Left lung (tissue), 4 donors: ENCODE measurements at regions not wholly inside any gene's neighbourhood (a gene's known extent, or its start where the extent isn't known, plus 50 kb on each side); places are given as distances from the start of the nearest gene placed in this dataset.
"Not testable (repeated sequence)": the region's sequence is repeated elsewhere in the genome, so short reads cannot be mapped to it uniquely, and the experiment has no call there.

Source experiments
- ATAC-seq: fragments of 200-7000 bp; cut with Tn5 transposase; one replicate; pipeline ENCODE4 v1.9.1; 2020; ENCODE audit warnings: moderate library complexity
- DNase-seq, 4 donors: peaks; one replicate each; pipeline ENCODE4 v3.0.0-alpha.2; 2013 to 2020
- H3K27ac ChIP-seq, 2 donors: fragments of 200-600 bp; sonication (generic) in 1 of 2; one replicate each; pipeline versions ENCODE4 v1.5.0 to v1.8.0; 2020 to 2021
- H3K27me3 ChIP-seq, 2 donors: fragments of 200-600 bp; sonication (generic) in 1 of 2; one replicate each; pipeline versions ENCODE4 v1.5.0 to v1.8.0; 2020 to 2021
- H3K36me3 ChIP-seq, 2 donors: fragments of 200-600 bp; sonication (generic) in 1 of 2; one replicate each; pipeline versions ENCODE4 v1.5.0 to v1.8.0; 2020 to 2021
- H3K4me1 ChIP-seq, 2 donors: fragments of 200-600 bp; one replicate each; pipeline ENCODE4 v1.8.0; 2021
- H3K4me3 ChIP-seq, 2 donors: fragments of 200-600 bp; sonication (generic) in 1 of 2; one replicate each; pipeline versions ENCODE4 v1.5.0 to v1.8.0; 2020 to 2021; ENCODE audit warnings: mild to moderate bottlenecking in 1 of 2
- H3K9me3 ChIP-seq, 2 donors: fragments of 200-600 bp; sonication (generic) in 1 of 2; one replicate each; pipeline versions ENCODE4 v1.5.0 to v1.8.0; 2020 to 2021
- intact Hi-C, 2 donors: fragments of 100-400 bp; cut with DNase I; formaldehyde crosslinking; loops; one replicate each; pipeline versions ENCODE4 v1.11.2 to v1.14.2; 2022
- TF ChIP-seq, protein P1 (sequence below), 2 donors: fragments of 200-600 bp; sonication (generic) in 1 of 2; IDR thresholded peaks; one replicate each; pipeline versions ENCODE4 v1.5.0 to v1.8.0; 2021; ENCODE audit warnings: antibody characterized with exemption in 2 of 2
- donor health status: DM: no; HTN: yes; CAD: no.
- donor health status: DM: no; HTN: no; CAD: no.

DNA sequence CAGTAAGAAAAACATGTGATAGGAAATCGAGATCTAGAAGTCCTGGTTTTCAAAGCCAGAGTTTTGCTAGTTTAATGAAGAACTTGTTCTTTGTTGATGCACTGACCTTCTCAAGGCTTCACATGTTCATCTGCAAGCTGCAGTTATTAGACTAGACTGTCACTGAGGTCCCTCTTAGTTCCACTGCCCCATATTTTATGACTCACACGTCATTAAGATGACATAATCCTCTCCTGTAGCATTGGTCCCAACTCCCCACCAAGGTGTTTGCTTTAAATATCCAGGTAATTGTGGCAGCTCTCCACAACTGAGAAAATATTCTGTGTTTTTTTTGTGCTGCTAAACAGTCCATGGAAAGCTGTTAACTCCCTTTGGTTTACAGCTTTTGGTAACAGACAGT lies 149.7 kb downstream of the MREG start:
- no peaks in the 10 kb centered on the region for H3K36me3 ChIP-seq
- TF ChIP-seq, protein P1, sequence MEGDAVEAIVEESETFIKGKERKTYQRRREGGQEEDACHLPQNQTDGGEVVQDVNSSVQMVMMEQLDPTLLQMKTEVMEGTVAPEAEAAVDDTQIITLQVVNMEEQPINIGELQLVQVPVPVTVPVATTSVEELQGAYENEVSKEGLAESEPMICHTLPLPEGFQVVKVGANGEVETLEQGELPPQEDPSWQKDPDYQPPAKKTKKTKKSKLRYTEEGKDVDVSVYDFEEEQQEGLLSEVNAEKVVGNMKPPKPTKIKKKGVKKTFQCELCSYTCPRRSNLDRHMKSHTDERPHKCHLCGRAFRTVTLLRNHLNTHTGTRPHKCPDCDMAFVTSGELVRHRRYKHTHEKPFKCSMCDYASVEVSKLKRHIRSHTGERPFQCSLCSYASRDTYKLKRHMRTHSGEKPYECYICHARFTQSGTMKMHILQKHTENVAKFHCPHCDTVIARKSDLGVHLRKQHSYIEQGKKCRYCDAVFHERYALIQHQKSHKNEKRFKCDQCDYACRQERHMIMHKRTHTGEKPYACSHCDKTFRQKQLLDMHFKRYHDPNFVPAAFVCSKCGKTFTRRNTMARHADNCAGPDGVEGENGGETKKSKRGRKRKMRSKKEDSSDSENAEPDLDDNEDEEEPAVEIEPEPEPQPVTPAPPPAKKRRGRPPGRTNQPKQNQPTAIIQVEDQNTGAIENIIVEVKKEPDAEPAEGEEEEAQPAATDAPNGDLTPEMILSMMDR (IDR thresholded peaks at IDR 0.05), result no peak
- no peaks in the 10 kb centered on the region for H3K27me3 ChIP-seq
- DNase-seq (no peak), ATAC-seq (no peak)
- intact Hi-C loops, result no loop called here
- no peaks in the 10 kb centered on the region for H3K9me3 ChIP-seq
- H3K27ac ChIP-seq, result no peak overlapping the region
- peaks cover 0 to 3% of the 10 kb centered on the region in 2 donors for H3K4me1 ChIP-seq
- H3K4me3 ChIP-seq, result no peak overlapping the region

DNA sequence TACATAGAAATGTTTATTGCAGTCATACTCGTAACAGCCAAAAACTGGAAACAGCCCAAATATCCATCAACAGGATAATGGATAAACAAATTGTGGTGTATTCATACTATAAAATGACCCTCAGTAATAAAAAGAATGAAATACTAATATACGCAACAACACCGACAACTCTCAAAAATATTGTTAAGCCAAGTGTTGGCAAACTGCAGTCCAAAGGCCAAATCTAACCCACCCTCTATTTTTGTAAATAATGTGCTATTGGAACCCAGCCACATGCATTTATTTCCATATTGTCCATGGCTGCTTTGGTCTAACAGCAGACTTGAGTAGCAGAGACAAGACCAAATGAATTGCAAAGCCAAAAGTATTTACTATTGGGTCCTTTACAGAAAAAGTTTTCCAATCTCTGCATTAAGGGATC lies 151.0 kb downstream of the MREG start:
- intact Hi-C loops, result no loop called here

DNA sequence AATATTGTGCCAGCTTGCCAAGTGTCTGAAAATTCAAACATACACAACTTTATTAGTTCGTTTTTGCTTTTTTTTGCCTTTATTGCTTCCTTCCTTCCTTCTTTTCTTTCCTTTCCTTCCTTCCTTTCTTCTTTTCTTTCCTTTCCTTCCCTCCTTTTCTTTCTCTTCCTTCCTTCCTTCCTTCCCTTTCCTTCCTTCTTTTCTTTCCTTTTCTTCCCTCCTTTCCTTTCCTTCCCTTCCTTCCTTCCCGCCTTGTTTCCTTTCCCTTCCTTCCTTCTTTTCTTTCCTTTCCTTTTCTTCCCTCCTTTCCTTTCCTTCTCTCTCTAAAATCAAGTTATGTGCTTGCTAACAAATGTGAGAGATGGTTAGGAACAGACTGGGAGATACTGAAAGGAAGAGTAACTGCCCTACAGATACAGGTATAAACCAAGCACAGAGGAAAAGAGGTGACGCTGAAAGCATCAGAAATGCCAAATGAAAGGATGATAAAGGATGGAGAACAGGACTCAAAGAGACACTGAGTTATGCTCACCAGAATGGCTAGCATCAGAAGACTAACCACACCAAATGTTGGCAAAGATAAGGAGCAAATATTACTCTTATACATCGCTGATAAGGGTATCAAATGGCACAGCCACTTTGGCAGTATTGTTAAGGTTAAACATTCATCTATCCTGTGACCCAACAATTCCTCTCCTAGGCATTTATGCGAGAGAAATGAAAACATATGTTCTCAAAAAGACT lies 151.6 kb downstream of the MREG start:
- H3K27ac ChIP-seq, result no peak overlapping the region
- no peak for ATAC-seq

More for the DNA sequence above, 151.0 kb downstream of the MREG start:
- H3K27ac ChIP-seq, result no peak overlapping the region
- ATAC-seq (no peak), DNase-seq (peak in 2 of 4 donors; percentile 88 to 89)
- peaks cover 0 to 3% of the 10 kb centered on the region in 2 donors for H3K4me1 ChIP-seq
- no peaks in the 10 kb centered on the region for H3K36me3 ChIP-seq
- H3K4me3 ChIP-seq, result no peak overlapping the region
- H3K27me3 ChIP-seq, result no peaks in the 10 kb centered on the region
- TF ChIP-seq, protein P1 (IDR thresholded peaks at IDR 0.05), result no peak
- no peaks in the 10 kb centered on the region for H3K9me3 ChIP-seq

DNA sequence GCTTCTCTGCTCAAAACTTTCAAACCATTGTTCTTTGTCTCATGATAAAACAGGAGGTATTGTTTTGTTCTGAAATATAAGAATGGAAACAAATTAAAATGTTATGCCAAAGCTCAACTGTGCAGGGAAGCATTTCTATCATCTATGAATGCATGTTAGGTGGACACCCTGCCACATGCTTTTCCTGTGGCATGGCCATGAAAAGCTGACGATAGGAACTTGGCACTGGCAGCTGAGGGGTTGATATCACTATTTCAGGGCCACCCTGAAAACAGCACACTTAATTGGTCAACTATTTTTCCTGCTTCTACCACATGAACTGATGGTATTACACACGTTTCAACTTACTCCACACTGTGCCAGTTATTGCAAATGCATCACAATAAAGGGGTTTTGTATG lies 157.3 kb downstream of the MREG start:
- no peaks in the 10 kb centered on the region for H3K36me3 ChIP-seq
- TF ChIP-seq, protein P1 (IDR thresholded peaks at IDR 0.05), result no peak
- H3K27me3 ChIP-seq, result no peaks in the 10 kb centered on the region
- H3K4me3 ChIP-seq, result no peak overlapping the region
- peaks cover 0 to 9% of the 10 kb centered on the region in 2 donors for H3K9me3 ChIP-seq
- intact Hi-C loops, result no loop called here
- H3K27ac ChIP-seq, result no peak overlapping the region
- H3K4me1 ChIP-seq, result peaks cover 0 to 2% of the 10 kb centered on the region in 2 donors
- DNase-seq, result no peak
- ATAC-seq, result no peak

More for the DNA sequence above, 151.6 kb downstream of the MREG start:
- DNase-seq, result no peak
- Histone ChIP-seq H3K36me3 (no peaks in the 10 kb centered on the region), H3K9me3 (no peaks in the 10 kb centered on the region), H3K4me3 (no peak overlapping the region), H3K27me3 (no peaks in the 10 kb centered on the region), H3K4me1 (peaks cover 0 to 3% of the 10 kb centered on the region in 2 donors)
- TF ChIP-seq, protein P1 (IDR thresholded peaks at IDR 0.05), result no peak
- intact Hi-C loops, result no loop called here

DNA sequence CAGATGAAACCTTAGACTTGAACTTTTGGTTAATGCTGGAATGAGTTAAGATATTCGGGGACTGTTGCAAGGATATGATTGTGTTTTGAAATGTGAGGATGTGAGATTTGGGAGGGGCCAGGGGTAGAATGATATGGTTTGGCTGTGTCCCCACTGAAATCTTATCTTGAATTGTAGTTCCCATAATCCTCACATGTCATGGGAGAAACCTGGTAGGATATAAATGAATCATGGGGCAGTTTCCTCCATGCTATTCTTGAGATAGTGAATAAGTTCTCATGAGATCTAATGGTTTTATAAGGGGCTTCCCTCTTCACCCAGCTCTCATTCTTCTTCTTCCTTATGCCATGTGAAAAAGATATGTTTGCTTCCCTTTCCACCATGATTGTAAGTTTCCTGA lies 158.0 kb downstream of the MREG start:
- ATAC-seq, H3K27ac ChIP-seq, H3K4me3 ChIP-seq, H3K9me3 ChIP-seq, H3K27me3 ChIP-seq, DNase-seq, H3K4me1 ChIP-seq, intact Hi-C loops, H3K36me3 ChIP-seq: not testable (repeated sequence)

DNA sequence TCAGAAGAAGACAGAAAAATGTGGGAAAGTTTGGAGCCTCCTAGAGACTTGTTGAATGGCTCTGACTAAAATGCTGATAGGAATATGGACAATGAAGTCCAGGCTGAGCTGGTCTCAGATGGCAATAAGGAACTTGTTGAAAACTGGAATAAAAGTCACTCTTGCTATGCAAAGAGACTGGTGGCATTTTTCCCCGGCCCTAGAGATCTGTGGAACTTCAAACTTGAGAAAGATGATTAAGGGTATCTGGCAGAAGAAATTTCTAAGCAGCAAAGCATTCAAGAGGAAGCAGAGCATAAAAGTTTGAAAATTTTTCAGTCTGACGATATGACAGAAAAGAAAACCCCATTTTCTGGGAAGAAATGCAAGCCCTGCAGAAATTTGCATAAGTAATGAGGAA lies 159.3 kb downstream of the MREG start:
- DNase-seq (no peak), ATAC-seq (no peak)
- Histone ChIP-seq H3K27ac (no peak overlapping the region), H3K9me3 (peaks cover 0 to 9% of the 10 kb centered on the region in 2 donors), H3K4me1 (peaks cover 0 to 3% of the 10 kb centered on the region in 2 donors), H3K27me3 (no peaks in the 10 kb centered on the region), H3K36me3 (no peaks in the 10 kb centered on the region), H3K4me3 (no peak overlapping the region)
- intact Hi-C loops, result no loop called here
- TF ChIP-seq, protein P1 (IDR thresholded peaks at IDR 0.05), result no peak
